SH-SY5Y (cell line): ENCODE measurements at regions not wholly inside any gene's neighbourhood (a gene's known extent, or its start where the extent isn't known, plus 50 kb on each side); places are given as distances from the start of the nearest gene placed in this dataset.

Experiments
- GATA2 ChIP-seq: IDR thresholded peaks from 2 replicates; pipeline ENCODE4 v1.6.1; 2011; ENCODE audit warnings: mild to moderate bottlenecking, low read depth, low read length
- GATA3 ChIP-seq: IDR thresholded peaks from 2 replicates; pipeline ENCODE4 v1.6.1; 2011; ENCODE audit warnings: low read depth, mild to moderate bottlenecking, low read length, moderate library complexity

- TF ChIP-seq GATA2 (no peak), GATA3 (no peak)
These were observed 252.4 kb upstream of the CPNE8 start for GRCh38 chr12:39157696-39158342.
